AG04449 (cell line): ENCODE measurements at regions not wholly inside any gene's neighbourhood (a gene's known extent, or its start where the extent isn't known, plus 50 kb on each side); places are given as distances from the start of the nearest gene placed in this dataset.

Source experiments
- CTCF ChIA-PET: fragments of 350-600 bp; formaldehyde crosslinking; extraction: SDS; loops from one replicate; lab custom pipeline; 2021; ENCODE audit warnings: antibody characterized with exemption; lab: Yijun Ruan, JAX
- POLR2A ChIA-PET: fragments of 400-600, 350-600 bp; formaldehyde crosslinking; extraction: SDS; loops from one replicate; lab custom pipeline; 2020; ENCODE audit warnings: antibody characterized with exemption, inconsistent platforms; lab: Yijun Ruan, JAX
- DNase-seq: peaks from one replicate; pipeline ENCODE4 v3.0.0-alpha.2; 2010; ENCODE audit warnings: low read depth, low spot score
- H3K4me3 ChIP-seq: 2 replicates; pipeline ENCODE4 v1.5.1; 2011; ENCODE audit warnings: low read depth, mild to moderate bottlenecking, control low read depth, low read length
- CTCF ChIP-seq: IDR thresholded peaks from one replicate; pipeline ENCODE4 v1.5.1; 2011; ENCODE audit warnings: mild to moderate bottlenecking, moderate library complexity, low read length, control low read depth, inconsistent platforms; ENCODE audit not compliant: insufficient read depth; ENCODE audit errors: missing control alignments

DNA sequence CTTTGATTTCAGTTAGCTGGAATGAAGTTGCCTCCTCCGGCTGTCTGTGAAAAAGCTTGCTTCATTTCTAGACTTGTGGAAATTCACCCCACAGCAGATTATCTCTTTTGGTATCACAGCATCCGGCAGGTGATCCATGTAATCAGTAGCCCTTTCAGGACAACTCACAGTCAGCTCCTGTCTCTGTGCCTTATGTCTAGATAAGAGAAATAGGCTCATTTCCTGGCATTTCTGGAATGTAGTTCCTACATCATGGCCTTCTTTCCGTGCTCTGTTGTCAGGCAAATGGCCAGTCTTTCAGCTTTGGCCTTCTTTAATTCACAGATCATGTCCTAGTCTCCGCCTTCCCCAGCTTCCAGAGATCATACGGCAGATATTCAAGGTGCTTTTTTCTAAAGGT is 455.4 kb downstream of the NUP35 start:
- no peak overlapping the region for H3K4me3 ChIP-seq
- CTCF ChIA-PET: no interaction called here
- POLR2A ChIA-PET: no interaction called here
- DNase-seq: no peak
- TF ChIP-seq CTCF: no peak

- no peak for TF ChIP-seq CTCF
- no peak overlapping the region for H3K4me3 ChIP-seq
- no peak for DNase-seq
- POLR2A ChIA-PET: no interaction called here
- CTCF ChIA-PET: no interaction called here
Observed at GRCh38 chr2:183592271-183592670, 468.0 kb downstream of the NUP35 start.

- ChIA-PET POLR2A (no interaction called here), CTCF (no interaction called here)
- no peak for DNase-seq
- H3K4me3 ChIP-seq: no peak overlapping the region
- no peak for TF ChIP-seq CTCF
Observed at GRCh38 chr2:183594150-183594549, 469.9 kb downstream of the NUP35 start.

DNA sequence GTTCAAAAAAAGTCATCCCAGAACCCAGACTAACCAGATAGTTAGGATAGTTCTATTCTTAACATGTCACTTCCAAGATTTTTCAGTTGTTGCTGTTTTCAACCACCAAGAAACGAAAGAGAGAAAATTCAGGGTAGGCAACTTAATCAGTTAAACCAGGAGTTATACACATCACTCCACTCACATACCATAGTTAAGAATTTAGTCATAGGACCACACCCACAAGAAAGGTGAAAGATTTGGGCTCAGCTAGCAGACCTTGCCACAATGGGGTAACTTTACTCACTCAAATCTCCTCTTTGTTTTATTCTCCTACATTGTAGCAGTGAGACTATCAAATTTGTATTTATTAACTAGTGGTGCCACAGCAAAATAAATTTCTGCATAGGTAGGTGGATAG is 473.6 kb downstream of the NUP35 start:
- TF ChIP-seq CTCF: no peak
- DNase-seq: no peak
- POLR2A ChIA-PET: no interaction called here
- CTCF ChIA-PET: no interaction called here
- no peak overlapping the region for H3K4me3 ChIP-seq

DNA sequence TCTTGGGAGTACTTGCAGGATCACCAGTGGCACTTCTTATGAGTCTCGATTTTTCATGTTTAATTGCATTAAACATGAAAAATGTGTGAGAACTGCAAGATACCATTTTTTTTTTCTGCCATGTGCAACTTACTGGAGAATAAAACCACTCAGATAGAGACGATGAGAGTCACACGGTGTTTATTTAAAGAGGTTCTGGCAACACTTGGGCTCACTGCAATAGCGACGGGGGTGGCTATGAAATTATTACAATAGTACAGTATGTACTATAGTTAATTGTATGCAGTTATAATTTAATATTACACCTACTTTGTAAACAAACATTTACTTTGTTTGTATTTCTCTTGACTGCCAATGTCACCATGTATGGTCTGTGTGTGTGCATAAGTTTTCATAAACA is 479.8 kb downstream of the NUP35 start:
- no peak overlapping the region for H3K4me3 ChIP-seq
- ChIA-PET CTCF (no interaction called here), POLR2A (no interaction called here)
- DNase-seq: no peak
- no peak for TF ChIP-seq CTCF

- POLR2A ChIA-PET: no interaction called here
- CTCF ChIA-PET: no interaction called here
- H3K4me3 ChIP-seq: no peak overlapping the region
- TF ChIP-seq CTCF: no peak
- DNase-seq: no peak
Observed at GRCh38 chr2:183605440-183605839, 481.2 kb downstream of the NUP35 start.
